Psoas muscle (tissue), 7 donors: ENCODE measurements at regions not wholly inside any gene's neighbourhood (a gene's known extent, or its start where the extent isn't known, plus 50 kb on each side); places are given as distances from the start of the nearest gene placed in this dataset.

Source experiments
- ATAC-seq, 4 donors: fragments of 200-7000 bp; cut with Tn5 transposase; one replicate each; pipeline ENCODE4 v1.9.1; 2020; ENCODE audit warnings: moderate library complexity in 3 of 4, mild to moderate bottlenecking in 2 of 4
- DNase-seq, 2 donors: peaks; one replicate each; pipeline ENCODE4 v3.0.0-alpha.2; 2020
- H3K27ac ChIP-seq: fragments of 200-600 bp; one replicate; pipeline ENCODE4 v1.8.0; 2022
- H3K27me3 ChIP-seq, 3 donors: fragments of 200-600 bp in 1 of 3; one replicate each; pipeline versions ENCODE4 v1.6.1 to v1.8.0; 2013 to 2022; ENCODE audit warnings: low read length in 2 of 3, mild to moderate bottlenecking in 2 of 3, moderate library complexity in 1 of 3; ENCODE audit not compliant: insufficient read depth in 3 of 3
- H3K36me3 ChIP-seq, 2 donors: fragments of 200-600 bp in 1 of 2; one replicate each; pipeline versions ENCODE4 v1.6.1 to v1.8.0; 2013 to 2022; ENCODE audit warnings: low read depth in 1 of 2, mild to moderate bottlenecking in 1 of 2, moderate library complexity in 1 of 2; ENCODE audit not compliant: insufficient read depth in 1 of 2
- H3K4me1 ChIP-seq: fragments of 200-600 bp; one replicate; pipeline ENCODE4 v1.8.0; 2022
- H3K4me3 ChIP-seq: fragments of 200-600 bp; one replicate; pipeline ENCODE4 v1.8.0; 2022; ENCODE audit warnings: mild to moderate bottlenecking
- H3K9me3 ChIP-seq: fragments of 200-600 bp; one replicate; pipeline ENCODE4 v1.8.0; 2022
- CTCF ChIP-seq: fragments of 200-600 bp; IDR thresholded peaks from one replicate; pipeline ENCODE4 v1.8.0; 2022; ENCODE audit warnings: antibody characterized with exemption
- WGBS, 3 donors: extraction: QIAGEN DNeasy Blood & Tissue Kit; methylation state at CpG; one replicate each; pipeline versions ENCODE4 v1.1.6 to v1.1.7; 2013; 5-methylcytosine and 5-hydroxymethylcytosine counted together
- intact Hi-C, 2 donors: fragments of 100-400 bp; cut with DNase I; formaldehyde crosslinking; loops; one replicate each; pipeline versions ENCODE4 v1.11.0 to v1.14.2; 2022
- donor health status: healthy with polysubstance abuse.
- donor health status: DM: no; HTN: no; CAD: no; lungs with moderate emphysema.
- donor health status: Bipolar disorder and iron deficiency.
- donor health status: healthy.
- donor health status: DM: yes; HTN: yes; CAD: no.
- donor health status: DM: no; HTN: no; CAD: no.
- donor health status: DM: yes; HTN: yes; CAD: no.

DNA sequence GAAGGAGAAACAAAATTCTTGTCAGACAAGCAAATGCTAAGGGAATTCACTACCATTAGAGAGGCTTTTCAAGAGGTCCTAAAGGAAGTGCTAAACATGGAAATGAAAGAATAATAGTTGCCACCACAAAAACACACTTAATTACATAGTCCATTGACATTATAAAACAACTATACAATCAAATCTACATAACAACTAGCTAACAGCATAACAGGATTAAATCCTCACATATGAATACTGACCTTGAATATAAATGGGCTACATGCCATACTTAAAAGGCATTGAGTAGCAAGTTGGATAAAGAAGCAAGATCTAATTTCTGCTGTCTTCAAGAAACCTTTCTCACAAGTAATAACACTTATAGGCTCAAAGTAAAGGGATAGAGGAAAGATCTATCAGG, 811.5 kb upstream of the CITED2 start:
- H3K27ac ChIP-seq, result no peak overlapping the region
- no peak for TF ChIP-seq CTCF
- H3K4me3 ChIP-seq, result no peak overlapping the region
- intact Hi-C loops, result no loop called here
- no peaks in the 10 kb centered on the region for H3K27me3 ChIP-seq
- ATAC-seq (no peak), DNase-seq (no peak)
- H3K4me1 ChIP-seq, result no peaks in the 10 kb centered on the region
- no peaks in the 10 kb centered on the region for H3K36me3 ChIP-seq
- H3K9me3 ChIP-seq, result no peaks in the 10 kb centered on the region

- Histone ChIP-seq H3K4me3 (no peak overlapping the region), H3K27me3 (no peaks in the 10 kb centered on the region), H3K9me3 (no peaks in the 10 kb centered on the region), H3K36me3 (no peaks in the 10 kb centered on the region), H3K4me1 (no peaks in the 10 kb centered on the region), H3K27ac (no peak overlapping the region)
- ATAC-seq (no peak), DNase-seq (no peak)
- intact Hi-C loops, result no loop called here
- TF ChIP-seq CTCF, result no peak
Observed at GRCh38 chr6:140183881-140184280, 809.4 kb upstream of the CITED2 start.

- no peak overlapping the region for H3K27ac ChIP-seq
- 67 to 80% (median 74%) methylated on average over 2 of the region's 2 CpGs for WGBS, 3 donors
- ATAC-seq (no peak), DNase-seq (no peak)
- no peaks in the 10 kb centered on the region for H3K4me1 ChIP-seq
- H3K36me3 ChIP-seq, result no peaks in the 10 kb centered on the region
- no peak for TF ChIP-seq CTCF
- no peaks in the 10 kb centered on the region for H3K27me3 ChIP-seq
- intact Hi-C loops, result no loop called here
- H3K4me3 ChIP-seq, result no peak overlapping the region
- no peaks in the 10 kb centered on the region for H3K9me3 ChIP-seq
Observed at GRCh38 chr6:140182821-140183220, 808.4 kb upstream of the CITED2 start.

GRCh38 chr6:140181876-140182275, 807.4 kb upstream of the CITED2 start:
- 89 to 95% (median 93%) methylated on average over 2 of the region's 2 CpGs for WGBS, 3 donors
- TF ChIP-seq CTCF, result no peak
- H3K27ac ChIP-seq, result no peak overlapping the region
- intact Hi-C loops, result no loop called here
- no peaks in the 10 kb centered on the region for H3K9me3 ChIP-seq
- H3K27me3 ChIP-seq, result no peaks in the 10 kb centered on the region
- no peaks in the 10 kb centered on the region for H3K36me3 ChIP-seq
- no peak overlapping the region for H3K4me3 ChIP-seq
- ATAC-seq, result no peak
- no peaks in the 10 kb centered on the region for H3K4me1 ChIP-seq
- DNase-seq, result no peak

DNA sequence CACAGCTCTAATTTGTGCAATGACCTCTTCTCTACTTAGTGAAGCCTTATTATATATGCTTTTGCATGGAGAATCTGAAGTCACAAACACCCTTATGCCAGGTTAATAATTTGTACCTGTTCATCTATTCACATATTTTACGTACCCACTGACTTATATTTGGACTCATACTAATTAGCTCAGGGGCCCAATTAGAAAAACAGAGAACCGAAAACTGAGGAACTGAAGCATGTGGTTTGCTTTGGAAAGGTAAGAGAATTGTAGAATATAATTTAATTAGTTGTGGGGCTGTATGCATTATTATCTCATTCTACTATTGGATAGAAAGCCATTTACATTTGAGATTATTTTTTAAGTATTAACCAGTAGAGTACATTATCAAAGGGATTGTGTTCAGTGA, 805.9 kb upstream of the CITED2 start:
- WGBS, 3 donors, result 92 to 99% (median 95%) methylated on average over 2 of the region's 2 CpGs
- DNase-seq (no peak), ATAC-seq (no peak)
- Histone ChIP-seq H3K9me3 (no peaks in the 10 kb centered on the region), H3K27ac (no peak overlapping the region), H3K4me1 (no peaks in the 10 kb centered on the region), H3K4me3 (no peak overlapping the region), H3K27me3 (no peaks in the 10 kb centered on the region), H3K36me3 (no peaks in the 10 kb centered on the region)
- TF ChIP-seq CTCF, result no peak
- intact Hi-C loops, result no loop called here
